Endothelial cell (in vitro differentiated cells): ENCODE measurements at regions not wholly inside any gene's neighbourhood (a gene's known extent, or its start where the extent isn't known, plus 50 kb on each side); places are given as distances from the start of the nearest gene placed in this dataset.

Experiments used
- DNase-seq: peaks from one replicate; pipeline ENCODE4 v3.0.0; 2021; ENCODE audit warnings: low spot score
- H3K27ac Mint-ChIP-seq: one replicate; pipeline ENCODE4 v1.8.0; 2021; ENCODE audit warnings: mixed read lengths, inconsistent platforms; ENCODE audit not compliant: unreplicated experiment
- H3K27me3 Mint-ChIP-seq: one replicate; pipeline ENCODE4 v1.8.0; 2021; ENCODE audit warnings: mild to moderate bottlenecking, moderate library complexity, mixed read lengths, inconsistent platforms; ENCODE audit not compliant: unreplicated experiment
- H3K36me3 Mint-ChIP-seq: one replicate; pipeline ENCODE4 v1.8.0; 2021; ENCODE audit warnings: mild to moderate bottlenecking, low read depth, mixed read lengths, inconsistent platforms; ENCODE audit not compliant: unreplicated experiment
- H3K4me1 Mint-ChIP-seq: one replicate; pipeline ENCODE4 v1.8.0; 2021; ENCODE audit warnings: mild to moderate bottlenecking, mixed read lengths, inconsistent platforms; ENCODE audit not compliant: unreplicated experiment
- H3K4me3 Mint-ChIP-seq: one replicate; pipeline ENCODE4 v1.8.0; 2021; ENCODE audit warnings: mild to moderate bottlenecking, mixed read lengths, inconsistent platforms; ENCODE audit not compliant: unreplicated experiment
- H3K9me3 Mint-ChIP-seq: one replicate; pipeline ENCODE4 v1.8.0; 2021; ENCODE audit warnings: mixed read lengths, inconsistent platforms; ENCODE audit not compliant: unreplicated experiment
- CTCF ChIP-seq: fragments of 200-600 bp; sonication (generic); IDR thresholded peaks from one replicate; pipeline ENCODE4 v1.5.0; 2021; ENCODE audit warnings: antibody characterized with exemption; ENCODE audit not compliant: unreplicated experiment

- no peak overlapping the region for H3K4me3 Mint-ChIP-seq
- H3K27ac Mint-ChIP-seq = no peak overlapping the region
- no peaks in the 10 kb centered on the region for H3K36me3 Mint-ChIP-seq
- no peak for TF ChIP-seq CTCF
- H3K4me1 Mint-ChIP-seq = no peaks in the 10 kb centered on the region
- no peaks in the 10 kb centered on the region for H3K27me3 Mint-ChIP-seq
- no peaks in the 10 kb centered on the region for H3K9me3 Mint-ChIP-seq
- DNase-seq = no peak
Observed at GRCh38 chr4:171288816-171289432, 524.3 kb upstream of the GALNTL6 start.

DNA sequence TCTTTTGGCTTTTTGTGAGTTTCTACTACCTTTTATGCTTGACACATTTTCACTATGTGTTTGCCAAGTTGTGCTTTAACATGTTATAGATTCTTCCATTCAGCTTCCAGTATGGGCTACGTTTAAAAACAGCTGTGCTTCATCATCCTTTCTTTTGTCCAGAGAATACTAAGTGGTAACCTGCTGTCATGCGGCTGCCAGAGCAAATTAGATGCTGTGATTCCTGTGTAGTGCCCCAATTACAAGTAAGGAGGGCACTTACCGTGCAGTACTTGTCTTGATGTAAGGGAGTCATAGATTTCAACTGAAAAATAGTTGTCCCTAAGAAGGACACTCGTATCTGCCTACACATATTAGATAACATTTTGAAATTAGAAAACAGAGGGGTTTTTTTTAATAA lies 531.8 kb upstream of the GALNTL6 start:
- no peaks in the 10 kb centered on the region for H3K9me3 Mint-ChIP-seq
- no peaks in the 10 kb centered on the region for H3K27me3 Mint-ChIP-seq
- no peaks in the 10 kb centered on the region for H3K36me3 Mint-ChIP-seq
- TF ChIP-seq CTCF = no peak
- H3K4me1 Mint-ChIP-seq = no peaks in the 10 kb centered on the region
- no peak overlapping the region for H3K4me3 Mint-ChIP-seq
- no peak overlapping the region for H3K27ac Mint-ChIP-seq
- no peak for DNase-seq

DNA sequence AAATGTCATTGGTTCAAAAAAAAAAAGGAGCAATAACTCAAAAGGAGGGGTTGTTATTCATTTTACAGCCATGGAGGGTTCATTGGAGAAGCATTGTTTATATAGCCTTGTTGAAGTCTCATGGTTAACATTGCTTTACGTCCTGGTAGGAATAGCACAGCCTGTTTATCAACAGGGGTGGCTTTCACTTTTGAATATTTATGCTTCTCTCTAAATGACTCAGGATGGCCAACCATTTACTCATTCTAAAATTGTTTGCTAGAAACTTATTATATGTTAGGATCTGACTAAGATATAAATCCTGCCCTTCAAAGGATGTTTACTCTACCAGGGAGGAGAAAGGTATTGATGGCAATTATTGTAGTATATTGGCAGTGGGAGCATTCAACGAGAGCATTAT lies 534.1 kb upstream of the GALNTL6 start:
- TF ChIP-seq CTCF = no peak
- Mint-ChIP-seq H3K4me3 (no peak overlapping the region), H3K9me3 (no peaks in the 10 kb centered on the region), H3K4me1 (no peaks in the 10 kb centered on the region), H3K27me3 (no peaks in the 10 kb centered on the region), H3K27ac (no peak overlapping the region), H3K36me3 (no peaks in the 10 kb centered on the region)
- no peak for DNase-seq

- Mint-ChIP-seq H3K36me3 (no peaks in the 10 kb centered on the region), H3K9me3 (no peaks in the 10 kb centered on the region), H3K27me3 (no peaks in the 10 kb centered on the region), H3K4me1 (peaks cover 3% of the 10 kb centered on the region), H3K27ac (no peak overlapping the region), H3K4me3 (no peak overlapping the region)
- no peak for TF ChIP-seq CTCF
- no peak for DNase-seq
Observed at GRCh38 chr4:171266671-171267070, 546.5 kb upstream of the GALNTL6 start.

- TF ChIP-seq CTCF = no peak
- no peaks in the 10 kb centered on the region for H3K9me3 Mint-ChIP-seq
- H3K36me3 Mint-ChIP-seq = no peaks in the 10 kb centered on the region
- H3K4me1 Mint-ChIP-seq = peaks cover 3% of the 10 kb centered on the region
- no peak overlapping the region for H3K4me3 Mint-ChIP-seq
- H3K27me3 Mint-ChIP-seq = no peaks in the 10 kb centered on the region
- DNase-seq = no peak
- H3K27ac Mint-ChIP-seq = no peak overlapping the region
Observed at GRCh38 chr4:171265190-171265818, 547.9 kb upstream of the GALNTL6 start.
